PC-9 (cell line): ENCODE measurements at regions not wholly inside any gene's neighbourhood (a gene's known extent, or its start where the extent isn't known, plus 50 kb on each side); places are given as distances from the start of the nearest gene placed in this dataset.
"Not testable (repeated sequence)": the region's sequence is repeated elsewhere in the genome, so short reads cannot be mapped to it uniquely, and the experiment has no call there.

Source experiments
- BruUV-seq: library from RNA; stranded (reverse); fragments of 400-500 nt; replicated peaks from 2 replicates; lab custom pipeline; 2021; lab: Mats Ljungman, UMichigan
- CTCF ChIA-PET: fragments of 300-600 bp; sonication (Branson Sonifier 250); formaldehyde crosslinking; loops from one replicate; lab custom pipeline; 2022; ENCODE audit warnings: antibody characterized with exemption; lab: Charles Lee
- POLR2A ChIA-PET: fragments of 300-600 bp; sonication (Branson Sonifier 250); formaldehyde crosslinking; loops from one replicate; lab custom pipeline; 2022; ENCODE audit warnings: antibody characterized with exemption; ENCODE audit not compliant: unreplicated experiment; lab: Charles Lee
- DNase-seq, 2 experiments: peaks; one replicate each; pipeline versions ENCODE4 v3.0.0 to v3.0.0-alpha.2; 2015 to 2022; ENCODE audit warnings: mixed read lengths in 1 of 2
- H2AFZ ChIP-seq: fragments of 200-600 bp; sonication (generic); 2 replicates; pipeline ENCODE4 v1.8.1; 2017; ENCODE audit warnings: antibody characterized with exemption
- H3F3A ChIP-seq: fragments of 200-600 bp; sonication (generic); 2 replicates; pipeline ENCODE4 v1.8.1; 2017; ENCODE audit warnings: antibody characterized with exemption, mild to moderate bottlenecking, low read depth; ENCODE audit not compliant: insufficient read depth
- H3K27ac ChIP-seq: fragments of 200-600 bp; sonication (generic); 2 replicates; pipeline ENCODE4 v1.6.1; 2016; ENCODE audit warnings: mixed run types
- H3K27me3 ChIP-seq: fragments of 200-600 bp; sonication (generic); 2 replicates; pipeline ENCODE4 v1.6.1; 2016; ENCODE audit warnings: low read depth, mixed run types; ENCODE audit not compliant: insufficient read depth
- H3K36me3 ChIP-seq: fragments of 200-600 bp; sonication (generic); 2 replicates; pipeline ENCODE4 v1.6.1; 2016; ENCODE audit warnings: low read depth, mixed run types
- H3K4me1 ChIP-seq: fragments of 200-600 bp; sonication (generic); replicated peaks from 2 replicates; pipeline ENCODE4 v1.6.1; 2016; ENCODE audit warnings: mixed run types; ENCODE audit not compliant: insufficient read depth
- H3K4me2 ChIP-seq: fragments of 200-600 bp; sonication (generic); 2 replicates; pipeline ENCODE4 v1.6.1; 2017; ENCODE audit warnings: mixed run types
- H3K4me3 ChIP-seq: fragments of 200-600 bp; sonication (generic); 2 replicates; pipeline ENCODE4 v1.6.1; 2016; ENCODE audit warnings: mixed run types
- H3K79me2 ChIP-seq: fragments of 200-600 bp; sonication (generic); 2 replicates; pipeline ENCODE4 v1.6.1; 2017; ENCODE audit warnings: low read depth, mixed run types
- H3K9me2 ChIP-seq: fragments of 200-600 bp; sonication (generic); 2 replicates; pipeline ENCODE4 v1.8.1; 2017; ENCODE audit warnings: mild to moderate bottlenecking; ENCODE audit not compliant: insufficient read depth
- H3K9me3 ChIP-seq: fragments of 200-600 bp; sonication (generic); 2 replicates; pipeline ENCODE4 v1.8.1; 2016; ENCODE audit warnings: low read depth; ENCODE audit not compliant: insufficient read depth
- H4K20me1 ChIP-seq: fragments of 200-600 bp; sonication (generic); 2 replicates; pipeline ENCODE4 v1.8.1; 2017; ENCODE audit not compliant: insufficient read depth
- EZH2 ChIP-seq: fragments of 200-600 bp; sonication (generic); IDR thresholded peaks from 2 replicates; pipeline ENCODE4 v1.8.0; 2017; ENCODE audit warnings: antibody characterized with exemption, low read depth
- intact Hi-C: fragments of 100-400 bp; cut with micrococcal nuclease; formaldehyde crosslinking; loops from one replicate; pipeline ENCODE4 v1.10.0; 2022; ENCODE audit not compliant: unreplicated experiment
- TF ChIP-seq, protein P1 (sequence below): fragments of 200-600 bp; sonication (generic); conservative IDR thresholded peaks from 2 replicates; pipeline ENCODE4 v1.6.1; 2017; ENCODE audit warnings: mixed run types, antibody characterized with exemption, mild to moderate bottlenecking, moderate library complexity

DNA sequence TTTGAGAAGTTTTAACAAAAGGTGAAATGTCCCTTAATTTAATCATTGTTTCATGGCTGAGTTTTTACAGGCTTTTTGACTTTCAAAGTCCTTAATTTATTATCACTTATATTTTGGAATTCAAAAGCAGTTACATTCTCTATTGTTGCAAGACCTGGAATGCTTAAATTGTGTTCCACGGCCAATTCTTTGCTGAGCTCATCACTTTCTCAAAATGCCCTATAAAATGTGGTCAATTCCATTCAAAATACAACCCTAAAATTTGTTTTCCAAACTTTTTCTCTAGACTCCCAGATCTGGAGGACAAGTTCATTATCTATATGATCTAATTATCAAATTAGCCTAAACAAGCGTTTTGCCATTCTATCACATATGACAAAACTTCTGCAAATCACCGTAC is 1051.2 kb downstream of the TDRD15 start:
- Histone ChIP-seq H4K20me1 (no peaks in the 10 kb centered on the region), H3K79me2 (no peaks in the 10 kb centered on the region), H3K27ac (no peak overlapping the region), H3K4me3 (no peak overlapping the region), H3K36me3 (no peaks in the 10 kb centered on the region), H3K4me2 (no peak overlapping the region), H3K9me2 (no peaks in the 10 kb centered on the region), H3K4me1 (no peaks in the 10 kb centered on the region), H3F3A (no peaks in the 10 kb centered on the region; the same call in 1 of the 2 replicates), H3K27me3 (no peaks in the 10 kb centered on the region), H3K9me3 (no peaks in the 10 kb centered on the region; the same call in 1 of the 2 replicates), H2AFZ (no peak overlapping the region)
- no peak for DNase-seq
- ChIA-PET POLR2A (no interaction called here), CTCF (no interaction called here)
- no peak for TF ChIP-seq EZH2
- TF ChIP-seq, protein P1, sequence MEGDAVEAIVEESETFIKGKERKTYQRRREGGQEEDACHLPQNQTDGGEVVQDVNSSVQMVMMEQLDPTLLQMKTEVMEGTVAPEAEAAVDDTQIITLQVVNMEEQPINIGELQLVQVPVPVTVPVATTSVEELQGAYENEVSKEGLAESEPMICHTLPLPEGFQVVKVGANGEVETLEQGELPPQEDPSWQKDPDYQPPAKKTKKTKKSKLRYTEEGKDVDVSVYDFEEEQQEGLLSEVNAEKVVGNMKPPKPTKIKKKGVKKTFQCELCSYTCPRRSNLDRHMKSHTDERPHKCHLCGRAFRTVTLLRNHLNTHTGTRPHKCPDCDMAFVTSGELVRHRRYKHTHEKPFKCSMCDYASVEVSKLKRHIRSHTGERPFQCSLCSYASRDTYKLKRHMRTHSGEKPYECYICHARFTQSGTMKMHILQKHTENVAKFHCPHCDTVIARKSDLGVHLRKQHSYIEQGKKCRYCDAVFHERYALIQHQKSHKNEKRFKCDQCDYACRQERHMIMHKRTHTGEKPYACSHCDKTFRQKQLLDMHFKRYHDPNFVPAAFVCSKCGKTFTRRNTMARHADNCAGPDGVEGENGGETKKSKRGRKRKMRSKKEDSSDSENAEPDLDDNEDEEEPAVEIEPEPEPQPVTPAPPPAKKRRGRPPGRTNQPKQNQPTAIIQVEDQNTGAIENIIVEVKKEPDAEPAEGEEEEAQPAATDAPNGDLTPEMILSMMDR = no peak
- no TSS peak for BruUV-seq
- intact Hi-C loops = no loop called here

DNA sequence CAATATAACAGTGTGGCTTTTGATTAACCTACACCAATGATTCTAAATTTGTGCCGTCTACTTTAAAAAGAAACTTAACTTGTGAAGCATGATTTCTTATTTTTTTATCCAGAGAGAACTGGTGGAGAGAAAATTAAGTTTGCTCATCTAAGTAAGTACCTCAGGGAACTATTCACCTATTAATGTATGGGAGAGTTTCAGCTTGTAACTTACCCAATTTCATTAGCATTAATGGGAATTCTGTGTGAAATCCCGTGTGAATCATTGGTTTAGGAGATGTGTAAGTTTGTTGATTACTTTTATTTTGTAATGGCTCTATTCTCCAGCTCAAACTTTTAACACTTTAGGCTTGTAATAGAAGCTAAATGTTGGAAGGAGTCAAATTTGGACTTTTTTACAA is 1061.5 kb downstream of the TDRD15 start:
- CTCF ChIA-PET = no interaction called here
- Histone ChIP-seq H3K27ac (no peak overlapping the region), H3K4me1 (no peaks in the 10 kb centered on the region), H4K20me1 (no peaks in the 10 kb centered on the region), H2AFZ (no peak overlapping the region), H3K4me3 (no peak overlapping the region), H3K9me2 (no peaks in the 10 kb centered on the region), H3K4me2 (no peak overlapping the region), H3K36me3 (no peaks in the 10 kb centered on the region), H3K27me3 (0 out of 2 replicates have a peak, but pooled peaks cover 7% of the 10 kb centered on the region), H3K79me2 (no peaks in the 10 kb centered on the region), H3K9me3 (no peaks in the 10 kb centered on the region), H3F3A (no peaks in the 10 kb centered on the region)
- TF ChIP-seq, protein P1 = no peak
- TF ChIP-seq EZH2 = no peak
- BruUV-seq = no TSS peak
- intact Hi-C loops = no loop called here
- POLR2A ChIA-PET = no interaction called here
- DNase-seq = no peak

DNA sequence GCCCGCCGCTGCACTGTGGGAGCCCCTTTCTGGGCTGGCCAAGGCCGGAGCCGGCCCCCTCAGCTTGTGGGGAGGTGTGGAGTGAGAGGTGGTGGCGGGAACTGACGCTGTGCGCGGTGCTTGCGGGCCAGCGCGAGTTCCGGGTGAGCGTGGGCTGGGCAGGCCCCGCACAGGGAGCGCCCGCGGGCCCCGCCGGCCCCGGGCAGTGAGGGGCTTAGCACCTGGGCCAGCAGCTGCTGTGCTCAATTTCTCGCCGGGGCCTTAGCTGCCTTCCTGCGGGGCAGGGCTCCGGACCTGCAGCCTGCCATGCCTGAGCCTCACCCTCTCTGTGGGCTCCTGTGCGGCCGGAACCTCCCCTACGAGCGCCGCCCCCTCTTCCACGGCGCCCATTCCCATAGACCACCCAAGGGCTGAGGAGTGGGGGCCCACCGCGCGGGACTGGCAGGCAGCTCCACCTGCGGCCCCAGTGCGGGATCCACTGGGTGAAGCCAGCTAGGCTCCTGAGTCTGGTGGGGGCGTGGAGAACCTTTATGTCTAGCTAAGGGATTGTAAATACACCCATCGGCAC is 1062.6 kb downstream of the TDRD15 start:
- H3K4me2 ChIP-seq, H3K9me3 ChIP-seq, BruUV-seq, H3K4me3 ChIP-seq, H3F3A ChIP-seq, H3K9me2 ChIP-seq, H3K4me1 ChIP-seq, POLR2A ChIA-PET, H4K20me1 ChIP-seq, H3K27me3 ChIP-seq, DNase-seq, intact Hi-C loops, H3K79me2 ChIP-seq, H2AFZ ChIP-seq, H3K27ac ChIP-seq, CTCF ChIA-PET, H3K36me3 ChIP-seq: not testable (repeated sequence)

DNA sequence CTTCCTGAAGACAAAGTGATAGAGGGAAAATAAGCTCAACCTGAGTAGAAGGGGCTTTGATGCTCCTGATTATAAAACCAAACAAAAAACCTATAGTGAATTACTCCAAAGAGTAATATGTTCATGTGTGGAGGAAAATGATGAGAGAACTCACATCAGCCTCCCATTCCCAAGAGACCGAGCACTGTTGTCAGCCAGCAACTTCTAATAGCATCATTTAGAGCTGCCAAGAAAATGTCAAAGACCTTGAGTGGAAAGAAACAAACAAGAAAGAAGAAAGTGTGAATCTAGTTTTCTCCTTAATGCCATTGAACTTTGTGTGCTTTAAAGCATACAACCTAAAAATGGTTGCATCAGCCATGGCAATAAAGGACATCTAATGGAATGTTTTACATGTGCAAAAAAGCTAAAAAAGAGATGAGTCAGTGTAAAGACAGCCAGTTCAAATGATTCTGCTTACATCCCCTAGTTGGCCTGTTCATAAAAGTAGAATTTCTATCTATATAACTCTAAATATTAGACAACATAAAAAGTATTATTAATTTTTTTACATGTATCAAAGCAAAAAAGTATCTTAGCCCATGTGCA is 1066.2 kb downstream of the TDRD15 start:
- no peaks in the 10 kb centered on the region for H3F3A ChIP-seq
- no peaks in the 10 kb centered on the region for H3K36me3 ChIP-seq
- POLR2A ChIA-PET = no interaction called here
- BruUV-seq = no TSS peak
- H3K4me2 ChIP-seq = no peak overlapping the region
- H3K4me3 ChIP-seq = no peak overlapping the region
- intact Hi-C loops = no loop called here
- CTCF ChIA-PET = no interaction called here
- no peak overlapping the region for H2AFZ ChIP-seq
- no peaks in the 10 kb centered on the region for H4K20me1 ChIP-seq
- H3K9me3 ChIP-seq = no peaks in the 10 kb centered on the region
- H3K9me2 ChIP-seq = no peaks in the 10 kb centered on the region
- no peak for DNase-seq
- TF ChIP-seq, protein P1 = no peak
- TF ChIP-seq EZH2 = no peak
- H3K27ac ChIP-seq = no peak overlapping the region
- H3K79me2 ChIP-seq = no peaks in the 10 kb centered on the region
- H3K4me1 ChIP-seq = no peaks in the 10 kb centered on the region
- 0 out of 2 replicates have a peak, but pooled peaks cover 4% of the 10 kb centered on the region for H3K27me3 ChIP-seq
